ENCODE measurements at regions not wholly inside any gene's neighbourhood (a gene's known extent, or its start where the extent isn't known, plus 50 kb on each side); places are given as distances from the start of the nearest gene placed in this dataset.
"Not testable (repeated sequence)": the region's sequence is repeated elsewhere in the genome, so short reads cannot be mapped to it uniquely, and the experiment has no call there.

- H3K9me3 Mint-ChIP-seq; H3K4me1 Mint-ChIP-seq (ENCODE audit: low read depth in 2 of 2); H3K27ac Mint-ChIP-seq; DNase-seq; H3K27me3 Mint-ChIP-seq; ATAC-seq (replicated peaks); H3K4me3 Mint-ChIP-seq; H3K36me3 Mint-ChIP-seq (ENCODE audit: insufficient read depth): not testable (repeated sequence)
These were observed 63.3 kb upstream of the FRG2B start for GRCh38 chr10:133689897-133690296.

GRCh38 chr10:133688441-133688912 is 61.9 kb upstream of the FRG2B start:
- H3K9me3 Mint-ChIP-seq; H3K27me3 Mint-ChIP-seq; ATAC-seq (replicated peaks); H3K36me3 Mint-ChIP-seq (ENCODE audit: insufficient read depth); H3K4me3 Mint-ChIP-seq; H3K27ac Mint-ChIP-seq; H3K4me1 Mint-ChIP-seq (ENCODE audit: low read depth in 2 of 2); DNase-seq: not testable (repeated sequence)

GRCh38 chr10:133687689-133688440 is 61.3 kb upstream of the FRG2B start:
- DNase-seq, result not testable (repeated sequence)

GRCh38 chr10:133686992-133687391 is 60.4 kb upstream of the FRG2B start:
- H3K36me3 Mint-ChIP-seq (ENCODE audit: insufficient read depth); H3K27ac Mint-ChIP-seq; H3K9me3 Mint-ChIP-seq; ATAC-seq (replicated peaks); H3K4me3 Mint-ChIP-seq; H3K27me3 Mint-ChIP-seq; DNase-seq; H3K4me1 Mint-ChIP-seq (ENCODE audit: low read depth in 2 of 2): not testable (repeated sequence)

More at GRCh38 chr10:133687689-133688440, 61.3 kb upstream of the FRG2B start:
- not testable (repeated sequence) for H3K4me3 Mint-ChIP-seq; H3K9me3 Mint-ChIP-seq; H3K4me1 Mint-ChIP-seq (ENCODE audit: low read depth in 2 of 2); H3K27ac Mint-ChIP-seq; H3K36me3 Mint-ChIP-seq (ENCODE audit: insufficient read depth); H3K27me3 Mint-ChIP-seq
- ATAC-seq (replicated peaks), result peak; percentile 10

Data from effector memory CD8-positive, alpha-beta T cell (primary cell).